ENCODE measurements at regions not wholly inside any gene's neighbourhood (a gene's known extent, or its start where the extent isn't known, plus 50 kb on each side); places are given as distances from the start of the nearest gene placed in this dataset.
A peak's percentile ranks its signal among the peaks of the same experiment; 100 is the strongest.

- TF ChIP-seq POLR2A (IDR thresholded peaks at IDR 0.05; ENCODE audit: low read length) (no peak), GATA1 (IDR thresholded peaks at IDR 0.05; ENCODE audit: low read depth, low read length) (no peak)
These were observed 95.0 kb upstream of the CCND2 start for GRCh38 chr12:4178424-4179170.

DNA sequence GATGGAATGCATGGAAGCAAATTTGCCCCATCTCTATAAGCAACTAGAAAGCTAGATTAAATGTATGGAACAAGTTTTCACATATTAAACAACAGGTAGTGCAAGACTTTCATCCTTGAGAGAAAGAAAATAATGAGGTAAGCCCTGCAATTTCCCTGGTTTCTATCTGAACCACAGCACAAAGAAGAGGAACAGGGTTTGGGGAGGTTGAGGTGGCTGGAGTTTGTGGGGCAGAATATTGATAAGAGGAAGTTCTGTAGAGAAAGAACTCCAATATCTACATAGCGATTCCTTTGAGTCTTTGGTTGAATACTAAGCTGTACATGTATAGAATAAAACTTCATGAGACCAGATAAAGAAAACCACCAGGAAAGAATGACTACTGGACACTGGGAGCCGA is 96.3 kb upstream of the CCND2 start:
- no peak for DNase-seq
- TF ChIP-seq GATA1 (IDR thresholded peaks at IDR 0.05; ENCODE audit: low read depth, low read length) (no peak), POLR2A (IDR thresholded peaks at IDR 0.05; ENCODE audit: low read length) (no peak)

More at GRCh38 chr12:4178424-4179170, 95.0 kb upstream of the CCND2 start:
- no peak for DNase-seq

GRCh38 chr12:4176168-4176567 is 97.4 kb upstream of the CCND2 start:
- TF ChIP-seq POLR2A (IDR thresholded peaks at IDR 0.05; ENCODE audit: low read length), result no peak
- TF ChIP-seq GATA1 (IDR thresholded peaks at IDR 0.05; ENCODE audit: low read depth, low read length), result no peak
- no peak for DNase-seq

DNA sequence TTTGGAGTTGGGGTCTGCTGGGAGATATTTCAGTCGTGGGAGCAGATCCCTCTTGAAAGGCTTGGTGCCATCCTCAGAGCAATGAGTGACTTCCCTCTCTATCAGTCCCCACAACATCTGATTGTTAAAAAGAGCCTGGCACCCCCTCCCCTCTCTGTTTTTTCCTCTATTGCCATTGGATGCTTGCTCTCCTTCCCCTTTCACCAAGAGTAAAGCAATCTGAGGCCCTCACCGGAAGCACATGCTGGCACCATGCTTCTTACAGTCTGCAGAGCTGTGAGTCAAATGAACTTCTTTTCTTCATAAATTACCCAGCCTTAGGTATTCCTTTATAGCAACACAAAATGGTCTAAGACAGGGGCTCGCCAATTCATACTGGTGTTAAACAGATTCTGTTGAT is 99.1 kb upstream of the CCND2 start:
- DNase-seq, result no peak
- no peak for TF ChIP-seq GATA1 (IDR thresholded peaks at IDR 0.05; ENCODE audit: low read depth, low read length)

DNA sequence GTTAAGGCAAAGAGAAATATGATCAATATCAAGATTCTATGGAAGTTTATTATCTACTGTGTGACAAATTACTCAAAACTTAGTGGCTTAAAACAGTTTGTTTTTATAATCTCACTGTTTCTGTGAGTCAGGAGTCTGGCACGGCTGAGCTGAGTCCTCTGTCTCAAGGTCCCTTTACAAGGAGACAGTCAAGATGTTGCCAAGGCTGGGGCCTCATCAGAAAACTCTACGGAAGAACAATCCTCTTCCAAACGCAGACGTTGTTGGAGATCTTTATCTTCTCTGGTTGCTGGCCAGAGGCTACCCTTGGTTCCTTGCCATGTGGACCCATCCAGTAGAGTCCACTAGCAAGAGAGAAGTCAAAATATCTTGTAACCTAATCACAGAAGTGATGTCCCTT is 100.6 kb upstream of the CCND2 start:
- no peak for DNase-seq

GRCh38 chr12:4171742-4172141 is 101.8 kb upstream of the CCND2 start:
- no peak for DNase-seq
- no peak for TF ChIP-seq POLR2A (IDR thresholded peaks at IDR 0.05; ENCODE audit: low read length)
- TF ChIP-seq GATA1 (IDR thresholded peaks at IDR 0.05; ENCODE audit: low read depth, low read length), result no peak

More for the DNA sequence above, 100.6 kb upstream of the CCND2 start:
- TF ChIP-seq POLR2A (IDR thresholded peaks at IDR 0.05; ENCODE audit: low read length) (no peak), GATA1 (IDR thresholded peaks at IDR 0.05; ENCODE audit: low read depth, low read length) (no peak)

DNA sequence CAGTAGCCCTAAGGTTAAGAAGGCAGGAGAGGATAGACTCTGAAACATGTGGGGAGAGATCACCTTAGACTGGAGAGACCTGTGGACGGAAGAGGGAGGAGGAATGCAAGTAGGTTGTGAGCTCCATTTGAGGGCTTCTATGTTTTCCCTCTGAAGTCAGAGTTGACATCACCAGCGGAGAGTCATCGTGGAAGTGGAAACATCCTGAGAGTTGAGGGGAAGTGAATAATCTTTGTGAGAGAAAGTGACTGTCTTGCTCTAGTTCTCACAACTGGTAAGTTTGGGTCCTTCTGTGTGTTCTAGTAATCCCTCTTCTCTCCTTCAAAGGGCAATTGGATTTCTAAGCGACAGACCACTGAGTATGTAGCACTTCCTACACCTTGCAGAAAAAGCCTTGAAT is 103.6 kb upstream of the CCND2 start:
- DNase-seq, result no peak

GRCh38 chr12:4169531-4169930 is 104.0 kb upstream of the CCND2 start:
- DNase-seq, result no peak

More for the DNA sequence above, 103.6 kb upstream of the CCND2 start:
- no peak for TF ChIP-seq POLR2A (IDR thresholded peaks at IDR 0.05; ENCODE audit: low read length)
- TF ChIP-seq GATA1 (IDR thresholded peaks at IDR 0.05; ENCODE audit: low read depth, low read length), result no peak

GRCh38 chr12:4168036-4168435 is 105.5 kb upstream of the CCND2 start:
- TF ChIP-seq POLR2A (IDR thresholded peaks at IDR 0.05; ENCODE audit: low read length) (no peak), GATA1 (IDR thresholded peaks at IDR 0.05; ENCODE audit: low read depth, low read length) (no peak)
- DNase-seq, result no peak

More at GRCh38 chr12:4169531-4169930, 104.0 kb upstream of the CCND2 start:
- TF ChIP-seq GATA1 (IDR thresholded peaks at IDR 0.05; ENCODE audit: low read depth, low read length), result no peak

GRCh38 chr12:4164559-4165558 is 108.7 kb upstream of the CCND2 start:
- TF ChIP-seq POLR2A (IDR thresholded peaks at IDR 0.05; ENCODE audit: low read length) (no peak), GATA1 (IDR thresholded peaks at IDR 0.05; ENCODE audit: low read depth, low read length) (no peak)
- peak; percentile 13 for DNase-seq

DNA sequence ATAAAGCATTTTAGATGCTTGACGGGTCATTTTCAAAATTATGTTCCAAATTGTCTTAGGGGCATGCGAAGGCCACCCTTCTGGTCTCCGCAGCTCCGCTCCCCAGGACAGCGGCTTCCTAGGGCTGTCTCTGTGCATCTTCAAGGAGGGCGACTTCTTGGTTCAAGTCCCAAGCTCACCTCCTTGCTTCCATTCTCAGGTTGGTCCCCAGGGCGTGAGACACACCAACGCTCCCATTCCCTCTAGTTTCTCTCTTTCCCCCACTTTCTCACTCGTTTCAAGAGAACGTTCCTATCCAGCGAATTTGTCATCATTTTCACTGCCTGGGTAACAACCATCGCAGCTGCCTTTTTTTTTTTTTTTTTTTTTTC is 109.4 kb upstream of the CCND2 start:
- no peak for DNase-seq
- no peak for TF ChIP-seq GATA1 (IDR thresholded peaks at IDR 0.05; ENCODE audit: low read depth, low read length)
- TF ChIP-seq POLR2A (IDR thresholded peaks at IDR 0.05; ENCODE audit: low read length), result no peak

GRCh38 chr12:4161718-4162117 is 111.8 kb upstream of the CCND2 start:
- no peak for TF ChIP-seq GATA1 (IDR thresholded peaks at IDR 0.05; ENCODE audit: low read depth, low read length)
- no peak for TF ChIP-seq POLR2A (IDR thresholded peaks at IDR 0.05; ENCODE audit: low read length)
- no peak for DNase-seq

DNA sequence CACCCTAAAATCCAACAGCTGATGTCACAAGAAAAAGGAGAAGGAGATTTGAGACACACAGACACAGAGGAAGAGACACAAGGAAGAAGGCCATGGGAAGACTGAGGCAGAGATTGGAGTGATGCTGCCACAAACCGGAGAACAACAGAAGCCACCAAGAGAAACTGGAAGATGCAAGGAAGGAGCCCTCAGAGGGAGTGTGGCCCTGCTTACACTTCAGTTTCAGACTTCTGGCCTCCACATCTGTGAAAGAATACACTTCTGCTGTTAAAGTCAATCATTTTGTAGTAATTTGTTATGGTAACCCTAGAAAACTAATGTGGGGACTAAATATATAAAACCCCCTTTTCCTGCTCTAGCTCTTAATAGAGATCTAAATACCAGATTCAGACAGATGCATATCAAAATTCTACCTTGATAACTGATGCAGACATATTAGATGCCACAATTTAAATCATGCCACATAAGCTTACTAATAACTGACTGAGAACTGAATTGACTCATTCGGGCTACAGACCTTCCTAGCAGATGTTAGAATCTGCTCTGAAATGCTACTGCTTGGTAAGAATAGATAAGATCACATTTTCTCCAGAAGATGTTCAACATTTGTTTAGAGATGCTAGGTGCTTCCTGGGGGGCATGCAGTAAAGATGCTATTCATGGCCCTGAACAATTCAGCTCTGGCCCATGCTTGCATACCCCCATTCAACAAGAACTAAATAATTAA is 113.1 kb upstream of the CCND2 start:
- TF ChIP-seq GATA1 (IDR thresholded peaks at IDR 0.05; ENCODE audit: low read depth, low read length), result no peak
- TF ChIP-seq POLR2A (IDR thresholded peaks at IDR 0.05; ENCODE audit: low read length), result no peak

DNA sequence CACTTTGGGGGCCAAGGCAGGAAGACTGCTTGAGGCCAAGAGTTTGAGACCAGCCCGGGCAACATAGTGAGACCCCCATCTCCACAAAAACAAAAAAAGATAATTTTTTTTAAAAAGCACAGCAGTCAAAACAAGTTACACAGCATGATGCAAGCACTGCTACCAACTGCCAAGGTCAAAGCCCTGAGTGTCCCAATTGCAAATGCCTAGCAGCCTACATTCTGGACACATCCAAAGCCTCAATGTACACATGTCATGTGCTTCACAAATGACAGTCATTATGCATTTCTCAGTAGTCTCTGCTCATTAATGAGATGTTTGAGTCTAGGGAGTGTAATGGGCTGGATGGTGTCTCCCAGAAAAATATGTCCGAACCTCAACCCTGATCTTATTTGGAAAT is 113.7 kb upstream of the CCND2 start:
- TF ChIP-seq POLR2A (IDR thresholded peaks at IDR 0.05; ENCODE audit: low read length) (no peak), GATA1 (IDR thresholded peaks at IDR 0.05; ENCODE audit: low read depth, low read length) (no peak)
- peak in 1 of 2 experiments; percentile 11 for DNase-seq

More for the DNA sequence above, 113.1 kb upstream of the CCND2 start:
- no peak for DNase-seq

All from erythroblast (primary cell).